Tibial nerve (tissue), 4 donors: ENCODE measurements at regions not wholly inside any gene's neighbourhood (a gene's known extent, or its start where the extent isn't known, plus 50 kb on each side); places are given as distances from the start of the nearest gene placed in this dataset.

Experiments used
- DNase-seq, 2 donors: peaks; one replicate each; pipeline ENCODE4 v3.0.0-alpha.2; 2019; ENCODE audit warnings: low spot score in 2 of 2
- H3K27ac ChIP-seq, 4 donors: fragments of 200-600 bp; sonication (generic) in 3 of 4; one replicate each; pipeline ENCODE4 v1.5.1; 2017 to 2019; ENCODE audit warnings: mild to moderate bottlenecking in 1 of 4
- H3K27me3 ChIP-seq, 2 donors: fragments of 200-600 bp; sonication (generic) in 1 of 2; one replicate each; pipeline versions ENCODE4 v1.5.1 to v1.6.0; 2017 to 2019
- H3K36me3 ChIP-seq, 3 donors: fragments of 200-600 bp; sonication (generic); one replicate each; pipeline ENCODE4 v1.5.1; 2018 to 2019
- H3K4me1 ChIP-seq, 4 donors: fragments of 200-600 bp; sonication (generic) in 3 of 4; one replicate each; pipeline ENCODE4 v1.5.1; 2017 to 2019
- H3K4me3 ChIP-seq, 4 donors: fragments of 200-600 bp; sonication (generic) in 3 of 4; one replicate each; pipeline ENCODE4 v1.5.1; 2017 to 2019; ENCODE audit warnings: mild to moderate bottlenecking in 1 of 4, moderate library complexity in 1 of 4
- H3K9me3 ChIP-seq, 4 donors: fragments of 200-600 bp; sonication (generic) in 3 of 4; one replicate each; pipeline ENCODE4 v1.5.1; 2017 to 2019
- EP300 ChIP-seq, 2 donors: sonication (generic); formaldehyde crosslinking; IDR thresholded peaks; one replicate each; pipeline ENCODE4 v1.6.1; 2017; ENCODE audit warnings: antibody characterized with exemption in 2 of 2, mild to moderate bottlenecking in 1 of 2
- POLR2A ChIP-seq, 2 donors: fragments of 450-650 bp; IDR thresholded peaks; one replicate each; pipeline ENCODE4 v1.6.1; 2017; ENCODE audit warnings: antibody characterized with exemption in 2 of 2, mild to moderate bottlenecking in 2 of 2, moderate library complexity in 2 of 2
- WGBS, 2 donors: methylation state at CpG; one replicate each; pipeline ENCODE4 v1.1.5; 2018; 5-methylcytosine and 5-hydroxymethylcytosine counted together
- TF ChIP-seq, protein P1 (sequence below), 5 experiments: fragments of 200-600 bp in 3 of 5; fragments of 450-650 bp in 2 of 5; sonication (generic) in 3 of 5; IDR thresholded peaks; one replicate each; pipeline ENCODE4 v1.5.1; 2016 to 2019; ENCODE audit warnings: antibody characterized with exemption in 5 of 5, mild to moderate bottlenecking in 3 of 5, moderate library complexity in 2 of 5

DNA sequence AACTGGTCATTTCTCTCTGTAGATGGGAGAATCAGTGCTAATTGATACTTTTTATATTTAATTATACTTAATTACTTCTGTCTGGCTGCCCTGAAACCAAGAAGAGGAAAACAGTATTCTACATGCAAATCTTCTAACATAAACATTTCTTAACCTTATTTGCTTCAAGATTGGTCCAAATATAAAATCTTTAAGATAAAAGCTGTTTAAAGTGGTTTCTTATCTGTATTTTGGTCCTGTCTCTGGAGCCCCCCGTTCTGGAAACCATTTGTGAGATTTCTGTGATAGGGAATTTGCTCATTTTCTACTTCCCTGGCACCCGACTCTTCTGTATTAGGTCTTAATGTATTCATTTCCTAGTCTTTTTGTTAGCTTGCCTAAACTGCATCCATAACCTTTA is 168.6 kb downstream of the RNF144B start:
- 67 to 70% methylated on average over 2 of the region's 2 CpGs for WGBS, 2 donors
- Histone ChIP-seq H3K4me3 (no peak overlapping the region), H3K4me1 (peaks cover 0 to 3% (median 1%) of the 10 kb centered on the region in 4 donors), H3K27ac (no peak overlapping the region), H3K9me3 (no peaks in the 10 kb centered on the region), H3K27me3 (no peaks in the 10 kb centered on the region), H3K36me3 (no peaks in the 10 kb centered on the region)
- DNase-seq: no peak
- TF ChIP-seq, protein P1, sequence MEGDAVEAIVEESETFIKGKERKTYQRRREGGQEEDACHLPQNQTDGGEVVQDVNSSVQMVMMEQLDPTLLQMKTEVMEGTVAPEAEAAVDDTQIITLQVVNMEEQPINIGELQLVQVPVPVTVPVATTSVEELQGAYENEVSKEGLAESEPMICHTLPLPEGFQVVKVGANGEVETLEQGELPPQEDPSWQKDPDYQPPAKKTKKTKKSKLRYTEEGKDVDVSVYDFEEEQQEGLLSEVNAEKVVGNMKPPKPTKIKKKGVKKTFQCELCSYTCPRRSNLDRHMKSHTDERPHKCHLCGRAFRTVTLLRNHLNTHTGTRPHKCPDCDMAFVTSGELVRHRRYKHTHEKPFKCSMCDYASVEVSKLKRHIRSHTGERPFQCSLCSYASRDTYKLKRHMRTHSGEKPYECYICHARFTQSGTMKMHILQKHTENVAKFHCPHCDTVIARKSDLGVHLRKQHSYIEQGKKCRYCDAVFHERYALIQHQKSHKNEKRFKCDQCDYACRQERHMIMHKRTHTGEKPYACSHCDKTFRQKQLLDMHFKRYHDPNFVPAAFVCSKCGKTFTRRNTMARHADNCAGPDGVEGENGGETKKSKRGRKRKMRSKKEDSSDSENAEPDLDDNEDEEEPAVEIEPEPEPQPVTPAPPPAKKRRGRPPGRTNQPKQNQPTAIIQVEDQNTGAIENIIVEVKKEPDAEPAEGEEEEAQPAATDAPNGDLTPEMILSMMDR (IDR thresholded peaks at IDR 0.05): no peak
- TF ChIP-seq EP300 (IDR thresholded peaks at IDR 0.05): no peak

DNA sequence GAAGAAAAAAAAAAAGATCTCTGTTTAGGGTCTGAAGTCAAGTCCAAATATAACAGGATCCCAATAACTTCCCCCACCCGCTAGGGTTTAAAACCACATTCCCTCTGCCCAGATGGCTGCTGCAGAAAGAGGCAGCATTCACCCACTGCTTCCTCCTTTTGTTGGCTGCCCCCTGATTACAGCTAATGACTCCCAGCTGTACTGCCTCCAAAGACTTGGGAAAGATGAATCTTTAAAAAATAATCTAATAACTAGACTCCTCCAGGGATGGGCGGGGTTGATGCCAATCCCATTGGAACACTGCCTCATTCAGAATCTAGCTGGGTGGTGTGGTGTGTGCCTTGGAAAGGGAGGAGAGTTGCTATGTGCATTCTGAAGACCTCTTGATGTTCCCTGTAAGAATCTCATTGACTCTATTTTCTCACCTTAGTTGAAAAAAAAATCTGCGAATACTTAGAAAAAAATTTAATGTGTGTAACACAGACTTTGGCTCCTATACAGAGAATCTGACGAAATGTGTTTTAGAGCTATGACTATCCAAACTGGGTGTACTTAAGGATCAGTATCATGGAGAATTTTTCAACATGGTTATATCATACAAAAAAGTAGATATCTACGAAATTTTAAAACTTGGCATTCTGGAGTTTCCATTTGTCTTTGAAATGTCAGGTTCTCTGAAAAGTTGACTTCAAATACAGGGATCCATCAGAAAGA is 174.0 kb downstream of the RNF144B start:
- no peaks in the 10 kb centered on the region for H3K9me3 ChIP-seq
- H3K36me3 ChIP-seq: no peaks in the 10 kb centered on the region
- no peaks in the 10 kb centered on the region for H3K27me3 ChIP-seq
- no peak for TF ChIP-seq EP300 (IDR thresholded peaks at IDR 0.05)
- no peak for TF ChIP-seq POLR2A (IDR thresholded peaks at IDR 0.05)
- TF ChIP-seq, protein P1 (IDR thresholded peaks at IDR 0.05): no peak
- H3K27ac ChIP-seq: peak overlapping the region in 1 of 4 donors; percentile 8
- 51 to 55% methylated on average over 5 of the region's 5 CpGs for WGBS, 2 donors
- no peak overlapping the region for H3K4me3 ChIP-seq
- DNase-seq: peak in 1 of 2 donors; percentile 23
- peaks cover 0 to 8% (median 3%) of the 10 kb centered on the region in 4 donors for H3K4me1 ChIP-seq

DNA sequence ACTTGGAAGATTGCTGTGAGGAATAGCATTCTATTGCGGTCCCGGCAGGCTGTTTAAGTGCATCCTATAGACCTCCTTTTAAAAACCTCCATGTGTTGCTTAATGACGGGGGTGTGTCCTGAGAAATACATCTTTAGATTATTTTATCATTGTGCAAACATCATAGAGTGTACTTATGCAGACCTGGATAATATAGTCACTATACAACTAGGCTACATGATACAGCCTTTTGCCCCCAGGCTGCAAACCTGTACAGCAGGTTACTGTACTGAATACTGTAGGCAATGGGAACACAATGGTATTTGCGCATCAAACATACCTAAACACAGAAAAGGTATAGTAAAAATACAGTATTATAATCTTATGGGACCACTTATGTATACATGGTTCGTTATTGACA is 175.6 kb downstream of the RNF144B start:
- DNase-seq: no peak
- no peak overlapping the region for H3K27ac ChIP-seq

DNA sequence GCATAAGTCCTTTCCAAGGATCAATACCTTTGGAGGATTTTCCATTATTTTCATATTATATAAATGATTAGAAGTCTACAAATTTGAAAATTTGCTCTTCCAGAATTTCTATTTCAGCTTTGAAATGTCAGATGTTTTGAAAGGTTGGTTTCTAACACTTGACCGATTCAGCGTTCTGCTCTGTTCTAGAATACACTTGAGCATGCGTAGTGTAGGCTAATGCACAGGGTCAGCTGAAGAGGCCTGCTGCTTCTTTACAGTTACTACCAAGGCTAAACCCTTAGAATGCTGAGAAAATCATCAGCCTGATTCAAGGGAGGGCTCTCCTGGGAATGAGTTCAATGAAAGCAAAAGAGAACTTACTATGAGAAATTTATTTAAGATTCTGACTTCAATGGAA is 177.6 kb downstream of the RNF144B start:
- DNase-seq: no peak
- Histone ChIP-seq H3K4me1 (peaks cover 0 to 8% (median 3%) of the 10 kb centered on the region in 4 donors), H3K4me3 (no peak overlapping the region), H3K36me3 (no peaks in the 10 kb centered on the region), H3K27me3 (no peaks in the 10 kb centered on the region), H3K27ac (no peak overlapping the region), H3K9me3 (peaks cover 0 to 7% (median 0%) of the 10 kb centered on the region in 4 donors)
- WGBS, 2 donors: 80 to 81% methylated on average over 3 of the region's 3 CpGs
- TF ChIP-seq, protein P1 (IDR thresholded peaks at IDR 0.05): no peak
- no peak for TF ChIP-seq EP300 (IDR thresholded peaks at IDR 0.05)
- TF ChIP-seq POLR2A (IDR thresholded peaks at IDR 0.05): no peak

More for the DNA sequence above, 175.6 kb downstream of the RNF144B start:
- H3K4me3 ChIP-seq: no peak overlapping the region
- TF ChIP-seq EP300 (IDR thresholded peaks at IDR 0.05): no peak
- TF ChIP-seq, protein P1 (IDR thresholded peaks at IDR 0.05): no peak
- TF ChIP-seq POLR2A (IDR thresholded peaks at IDR 0.05): no peak
- H3K36me3 ChIP-seq: no peaks in the 10 kb centered on the region
- peaks cover 0 to 7% (median 0%) of the 10 kb centered on the region in 4 donors for H3K9me3 ChIP-seq
- H3K27me3 ChIP-seq: no peaks in the 10 kb centered on the region
- peaks cover 0 to 8% (median 3%) of the 10 kb centered on the region in 4 donors for H3K4me1 ChIP-seq
- WGBS, 2 donors: 94 to 96% methylated on average over 5 of the region's 5 CpGs

DNA sequence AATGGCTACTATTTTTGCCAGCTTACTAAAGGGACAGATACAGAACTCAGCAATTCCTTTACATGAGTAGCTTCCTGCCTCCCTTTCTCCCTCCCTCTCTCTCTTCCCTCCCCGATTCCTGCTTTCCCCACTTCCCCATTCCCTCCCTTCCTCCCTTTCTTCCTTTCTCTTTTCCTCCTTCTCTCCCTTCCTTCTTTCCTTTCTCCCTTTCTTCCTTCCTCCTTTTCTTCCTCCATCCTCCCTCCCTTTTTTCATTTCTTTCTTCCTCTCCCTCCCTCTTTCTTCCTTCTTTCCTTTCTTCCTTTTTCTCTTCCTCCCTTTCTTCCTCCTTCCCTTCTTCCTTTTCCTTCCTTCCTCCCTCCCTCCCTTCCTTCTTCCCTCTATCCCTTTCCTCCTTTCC is 178.1 kb downstream of the RNF144B start:
- TF ChIP-seq, protein P1 (IDR thresholded peaks at IDR 0.05): no peak
- no peak for TF ChIP-seq POLR2A (IDR thresholded peaks at IDR 0.05)
- TF ChIP-seq EP300 (IDR thresholded peaks at IDR 0.05): no peak
- 43 to 46% methylated on average over 1 of the region's 1 CpG for WGBS, 2 donors
- Histone ChIP-seq H3K9me3 (peaks cover 0 to 7% (median 0%) of the 10 kb centered on the region in 4 donors), H3K4me3 (no peak overlapping the region), H3K4me1 (peaks cover 0 to 8% (median 3%) of the 10 kb centered on the region in 4 donors), H3K27me3 (no peaks in the 10 kb centered on the region), H3K27ac (no peak overlapping the region), H3K36me3 (no peaks in the 10 kb centered on the region)
- no peak for DNase-seq
